NCI-H1930 (cell line): ENCODE measurements at regions not wholly inside any gene's neighbourhood (a gene's known extent, or its start where the extent isn't known, plus 50 kb on each side); places are given as distances from the start of the nearest gene placed in this dataset.

Source experiments
- DNase-seq, 2 experiments: peaks; one replicate each; lab custom pipeline; 2025; lab: John Stamatoyannopoulos, UW

DNA sequence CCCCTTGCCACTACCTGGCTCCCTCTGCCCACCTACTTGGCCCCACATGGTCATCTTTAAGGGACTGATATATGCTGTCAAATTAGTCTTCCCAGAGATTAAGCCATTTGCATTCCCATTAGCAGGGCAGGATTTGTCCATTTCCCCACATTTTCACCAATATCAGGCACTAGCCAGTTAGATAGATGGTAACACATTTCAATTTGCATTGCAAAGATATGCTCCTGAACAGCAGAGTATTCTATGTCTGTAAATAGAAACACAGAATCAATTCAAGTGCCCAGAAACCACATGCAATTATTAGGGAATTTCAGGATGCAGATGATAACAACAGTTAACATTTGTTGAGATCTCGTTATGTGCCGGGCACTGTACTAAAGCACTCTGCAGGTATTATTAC is 92.6 kb upstream of the IL12B start:
- DNase-seq = no peak

GRCh38 chr5:159424123-159424522 is 93.8 kb upstream of the IL12B start:
- DNase-seq = no peak

- no peak for DNase-seq
Measured at GRCh38 chr5:159426694-159427093, 96.4 kb upstream of the IL12B start.

DNA sequence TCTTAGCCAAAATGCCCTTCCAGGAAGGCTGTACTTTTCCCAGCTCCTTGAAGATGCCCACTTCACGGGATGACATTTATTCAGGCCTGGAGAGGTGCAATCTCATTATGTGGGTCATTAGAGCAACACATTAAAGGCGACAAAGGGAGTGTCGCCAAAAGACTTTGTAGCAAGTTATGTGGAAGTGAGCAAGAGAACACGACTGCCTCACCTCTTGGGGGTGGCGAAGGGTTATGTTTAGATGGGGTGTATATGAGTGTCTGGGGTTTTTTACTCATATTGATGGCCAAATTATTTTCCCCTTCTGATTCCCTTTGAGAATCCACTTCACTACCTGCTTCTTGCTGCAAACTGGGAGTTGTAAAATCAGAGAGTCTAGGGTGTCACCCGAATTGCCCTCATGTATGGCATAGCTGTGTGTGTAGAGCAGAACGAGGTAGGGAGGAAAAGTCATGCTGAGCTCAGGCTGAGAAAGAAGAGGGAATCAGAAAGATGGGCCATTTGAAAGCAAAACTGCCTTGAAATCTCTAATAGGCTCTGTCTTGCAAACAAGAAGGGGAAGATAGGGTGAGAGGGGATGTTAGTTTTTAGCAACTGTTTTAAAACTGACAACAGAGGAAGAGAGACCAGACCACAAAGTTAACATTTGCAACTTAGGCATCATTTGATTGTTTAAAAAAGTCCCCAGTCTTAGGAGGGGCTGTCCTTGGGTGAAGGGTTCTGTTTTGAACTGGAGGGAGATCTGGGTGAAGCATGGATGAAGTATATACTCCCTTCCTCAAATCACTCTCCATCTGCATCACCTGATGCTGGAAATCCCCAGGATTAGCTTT is 97.1 kb upstream of the IL12B start:
- DNase-seq = no peak

- no peak for DNase-seq
Measured at GRCh38 chr5:159430361-159431012, 100.2 kb upstream of the IL12B start.

GRCh38 chr5:159435855-159436254 is 105.6 kb upstream of the IL12B start:
- no peak for DNase-seq

DNA sequence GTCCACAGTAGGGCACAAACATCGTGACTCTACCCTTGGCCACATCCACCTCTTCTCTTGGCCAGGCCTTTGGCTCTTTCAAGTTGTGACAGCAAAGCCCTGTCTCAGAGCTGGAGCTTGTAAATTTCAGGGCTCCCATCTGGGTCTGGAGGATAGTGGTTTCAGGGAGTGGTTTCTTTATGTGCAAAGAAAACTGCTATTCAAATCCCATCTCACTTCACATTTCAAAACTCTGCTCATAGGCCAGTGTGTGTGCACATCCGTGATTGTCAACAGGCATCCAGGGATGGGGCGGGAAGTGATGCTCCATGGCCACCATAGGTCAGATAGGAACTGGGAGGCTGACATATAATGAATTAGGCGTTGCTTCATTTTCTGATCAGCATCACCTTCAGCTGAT is 107.8 kb upstream of the IL12B start:
- no peak for DNase-seq

DNA sequence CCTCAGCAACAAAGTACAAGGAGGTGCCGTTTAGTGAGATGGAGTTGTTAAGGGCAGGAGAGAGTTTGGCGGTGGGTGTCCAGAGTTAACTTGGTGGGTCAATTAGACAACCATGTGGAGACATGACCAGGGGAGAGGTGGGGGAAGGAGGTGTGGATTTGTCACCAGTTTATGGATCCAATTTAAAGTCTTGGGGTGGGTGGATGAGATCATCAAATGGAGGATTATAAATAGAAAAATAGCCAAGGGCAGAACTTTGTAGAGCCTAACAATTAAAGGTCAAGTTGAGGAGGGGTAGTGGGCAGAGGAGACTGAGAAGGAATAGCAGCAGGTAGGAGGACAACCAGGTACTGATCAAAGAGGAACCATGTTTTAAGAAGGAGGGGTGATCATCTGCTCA is 108.7 kb upstream of the IL12B start:
- no peak for DNase-seq

GRCh38 chr5:159440235-159440634 is 109.9 kb upstream of the IL12B start:
- no peak for DNase-seq

GRCh38 chr5:159440968-159441367 is 110.7 kb upstream of the IL12B start:
- no peak for DNase-seq

- DNase-seq = peak in 1 of 2 experiments; percentile 2
Measured at GRCh38 chr5:159441441-159441840, 111.2 kb upstream of the IL12B start.

DNA sequence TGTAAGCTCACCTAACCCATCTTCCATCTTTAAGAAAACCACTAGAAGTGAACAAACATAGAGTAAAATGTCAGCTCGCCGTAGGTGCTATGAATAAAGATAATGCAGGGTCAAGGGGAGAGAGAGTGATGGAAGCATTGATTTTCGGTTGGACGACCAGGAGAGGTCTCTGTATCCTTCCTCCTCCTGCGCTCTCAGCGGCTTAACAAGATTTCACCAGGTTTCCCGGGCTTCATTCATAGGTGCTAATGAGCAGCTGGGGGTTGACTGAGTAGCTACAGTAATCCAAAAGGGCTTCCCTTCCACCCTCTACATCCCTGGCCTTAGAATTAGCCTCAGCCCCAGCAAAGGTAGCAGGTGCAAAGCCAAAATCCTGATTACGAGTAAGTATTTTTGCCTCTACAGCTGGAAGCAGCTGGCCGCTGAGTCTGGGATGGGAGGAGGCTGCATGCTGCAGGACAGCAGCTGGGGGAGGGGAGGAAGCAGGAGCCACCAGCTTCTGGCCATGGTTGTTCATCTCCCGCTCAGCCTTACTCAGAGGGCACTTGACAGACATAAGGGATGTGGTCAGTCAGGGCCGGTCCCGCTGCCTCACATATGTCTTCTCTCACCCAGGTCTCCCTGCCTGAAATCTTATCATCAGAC is 112.0 kb upstream of the IL12B start:
- no peak for DNase-seq

- DNase-seq = peak; percentile 12 to 33
Measured at GRCh38 chr5:159444441-159445082, 114.3 kb upstream of the IL12B start.

- no peak for DNase-seq
Measured at GRCh38 chr5:159447116-159447515, 116.8 kb upstream of the IL12B start.

DNA sequence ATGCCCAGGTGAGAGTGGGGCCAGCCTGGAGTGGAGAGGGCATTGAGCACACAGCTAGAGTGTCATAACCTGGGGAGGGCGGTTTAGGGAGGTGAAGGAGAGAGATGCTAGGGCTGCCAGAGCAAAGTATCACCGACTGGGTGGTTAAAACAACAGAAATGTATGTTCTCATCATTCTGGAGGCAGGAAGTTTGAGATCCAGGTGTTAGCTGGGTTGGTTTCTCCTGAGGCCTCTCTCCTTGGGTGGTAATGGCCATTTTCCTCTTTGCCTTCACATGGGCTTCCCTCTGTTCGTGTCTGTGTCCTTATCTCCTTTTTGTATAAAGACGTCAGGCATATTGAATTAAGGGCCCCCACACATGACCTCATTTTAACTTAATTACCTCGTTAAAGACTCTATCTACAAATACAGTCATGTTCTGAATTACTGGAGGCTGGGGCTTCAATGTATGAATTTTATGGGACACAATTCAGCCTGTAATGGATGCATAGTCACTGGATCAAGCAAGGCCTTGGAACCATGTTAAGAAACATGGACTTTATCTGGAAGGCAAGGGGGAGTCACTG is 118.6 kb upstream of the IL12B start:
- DNase-seq = no peak

- DNase-seq = no peak
Measured at GRCh38 chr5:159449925-159450324, 119.6 kb upstream of the IL12B start.

DNA sequence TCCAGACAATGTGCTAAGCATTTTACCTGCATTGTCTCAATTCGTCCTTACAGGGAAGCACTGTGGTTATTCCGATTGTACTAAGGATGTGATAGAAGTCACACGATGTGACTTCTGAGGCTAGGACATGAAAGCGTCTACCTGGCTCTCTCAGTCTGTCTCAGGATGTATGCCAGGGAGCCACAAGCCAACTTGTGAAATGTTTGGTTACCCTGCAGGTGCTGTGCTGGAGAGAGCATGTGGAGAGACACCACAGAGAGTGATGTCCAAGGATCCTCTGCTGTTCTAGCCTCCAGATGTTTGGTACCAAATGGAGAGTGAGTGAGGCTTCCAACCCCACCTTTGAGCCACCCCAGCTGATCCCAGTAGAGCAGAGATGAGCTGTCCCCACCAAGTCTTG is 120.1 kb upstream of the IL12B start:
- DNase-seq = no peak

GRCh38 chr5:159451197-159452052 is 121.1 kb upstream of the IL12B start:
- no peak for DNase-seq

GRCh38 chr5:159452480-159453167 is 122.3 kb upstream of the IL12B start:
- no peak for DNase-seq

DNA sequence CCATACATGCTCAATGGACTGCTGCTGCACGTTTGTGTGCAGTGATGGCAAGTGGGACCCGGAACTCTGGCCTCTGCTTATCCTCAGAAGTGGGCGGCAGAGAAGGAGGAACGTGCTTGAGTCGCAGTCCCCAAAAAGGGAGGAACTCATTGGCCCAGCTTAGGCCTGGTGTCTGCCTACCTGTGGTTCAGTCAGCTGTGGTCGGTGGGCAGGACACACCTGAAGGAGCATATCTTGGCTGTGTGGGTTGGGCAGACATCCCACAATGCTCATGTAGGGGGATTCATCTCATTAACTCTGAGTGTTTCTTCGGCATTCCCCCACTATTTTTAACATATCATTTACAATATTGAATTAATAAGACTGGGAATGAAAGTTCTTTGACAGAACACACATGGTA is 122.9 kb upstream of the IL12B start:
- DNase-seq = no peak

GRCh38 chr5:159456261-159456660 is 126.0 kb upstream of the IL12B start:
- DNase-seq = no peak
